Renal cortical epithelial cell (primary cell): ENCODE measurements at regions not wholly inside any gene's neighbourhood (a gene's known extent, or its start where the extent isn't known, plus 50 kb on each side); places are given as distances from the start of the nearest gene placed in this dataset.
"Not testable (repeated sequence)": the region's sequence is repeated elsewhere in the genome, so short reads cannot be mapped to it uniquely, and the experiment has no call there.

Source experiments
- DNase-seq: peaks from one replicate; pipeline ENCODE4 v3.0.0-alpha.2; 2011; ENCODE audit warnings: low read depth

GRCh38 chr4:71209161-71209560, 129.7 kb upstream of the SLC4A4 start:
- peak; percentile 82 for DNase-seq

DNA sequence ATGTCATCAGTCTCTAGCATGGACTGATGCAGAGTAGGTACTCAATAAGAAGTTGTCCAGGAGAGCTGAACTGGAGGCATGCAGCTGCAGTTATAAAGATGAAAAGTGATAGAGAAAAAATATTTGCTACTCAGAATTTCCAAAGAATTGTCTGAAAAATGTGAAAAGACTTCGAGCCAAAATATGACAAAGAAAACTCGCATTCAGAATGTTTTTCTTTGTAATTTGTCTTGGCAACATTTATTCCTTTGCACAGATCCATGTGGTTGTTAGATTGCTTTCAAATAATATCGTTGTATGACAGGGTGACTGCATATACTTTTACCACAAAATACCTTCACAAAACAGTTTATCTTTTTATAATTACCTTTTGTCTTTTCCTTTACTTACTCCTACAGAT, 128.0 kb upstream of the SLC4A4 start:
- no peak for DNase-seq

- DNase-seq = peak; percentile 79
Observed at GRCh38 chr4:71211748-71212147, 127.1 kb upstream of the SLC4A4 start.

DNA sequence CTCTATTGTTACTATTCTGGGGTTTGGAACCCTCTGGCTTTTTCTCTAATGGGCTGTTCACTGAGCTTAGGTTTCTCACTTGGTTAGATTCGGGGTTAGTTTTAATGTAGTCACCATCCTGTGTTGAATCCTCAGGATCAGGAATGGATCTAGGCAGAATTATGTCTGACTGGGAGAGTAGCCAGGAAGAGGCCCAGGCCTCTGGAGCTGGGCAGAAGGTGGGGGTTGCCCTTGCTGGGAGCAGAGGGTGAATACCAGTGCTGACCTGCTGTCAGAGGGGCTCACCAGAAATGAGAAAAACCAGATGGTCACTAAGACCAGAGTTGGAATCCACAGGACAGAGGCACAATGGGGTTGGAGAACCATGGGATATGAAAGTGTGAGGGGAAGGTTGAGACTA, 126.6 kb upstream of the SLC4A4 start:
- no peak for DNase-seq

- DNase-seq = no peak
Observed at GRCh38 chr4:71214578-71214977, 124.2 kb upstream of the SLC4A4 start.

GRCh38 chr4:71216316-71216959, 122.4 kb upstream of the SLC4A4 start:
- peak; percentile 21 for DNase-seq

DNA sequence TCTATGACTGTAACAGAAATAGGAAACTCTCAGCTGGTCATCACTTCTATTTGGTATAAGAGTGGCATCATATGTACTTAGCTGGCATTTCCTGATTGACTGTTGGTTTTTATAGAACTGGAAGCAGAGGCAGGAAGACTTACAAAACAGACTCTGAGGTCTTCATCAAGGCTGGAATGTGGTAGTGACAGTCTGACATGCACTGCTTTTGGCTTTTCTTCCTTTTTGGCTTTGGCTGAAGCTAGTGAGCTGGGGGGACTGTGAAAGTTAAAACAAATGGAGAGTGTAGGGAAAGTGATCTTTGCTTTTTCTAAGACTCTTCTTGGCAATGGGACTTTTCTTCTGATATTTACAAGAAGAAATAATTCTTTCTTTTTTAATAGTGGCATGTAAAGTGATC, 121.1 kb upstream of the SLC4A4 start:
- DNase-seq = no peak

DNA sequence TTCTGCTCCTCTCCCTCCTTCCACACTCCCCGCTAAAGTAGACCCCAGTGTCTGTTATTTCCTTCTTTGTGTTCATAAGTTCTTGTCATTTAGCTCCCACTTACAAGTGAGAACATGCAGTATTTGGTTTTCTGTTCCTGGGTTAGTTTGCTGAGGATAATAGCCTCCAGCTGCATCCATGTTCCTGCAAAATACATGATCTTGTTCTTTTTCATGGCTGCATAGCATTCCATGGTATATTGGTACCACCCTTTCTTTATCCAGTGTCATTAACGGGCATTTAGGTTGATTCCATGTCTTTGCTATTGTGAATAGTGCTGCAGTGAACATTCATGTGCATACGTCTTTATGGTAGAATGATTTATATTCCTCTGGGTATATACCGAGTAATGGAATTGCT, 118.0 kb upstream of the SLC4A4 start:
- not testable (repeated sequence) for DNase-seq

- no peak for DNase-seq
Observed at GRCh38 chr4:71221510-71222466, 117.0 kb upstream of the SLC4A4 start.

GRCh38 chr4:71222661-71223060, 116.2 kb upstream of the SLC4A4 start:
- DNase-seq = no peak

- peak; percentile 65 for DNase-seq
Observed at GRCh38 chr4:71229477-71230270, 109.1 kb upstream of the SLC4A4 start.

DNA sequence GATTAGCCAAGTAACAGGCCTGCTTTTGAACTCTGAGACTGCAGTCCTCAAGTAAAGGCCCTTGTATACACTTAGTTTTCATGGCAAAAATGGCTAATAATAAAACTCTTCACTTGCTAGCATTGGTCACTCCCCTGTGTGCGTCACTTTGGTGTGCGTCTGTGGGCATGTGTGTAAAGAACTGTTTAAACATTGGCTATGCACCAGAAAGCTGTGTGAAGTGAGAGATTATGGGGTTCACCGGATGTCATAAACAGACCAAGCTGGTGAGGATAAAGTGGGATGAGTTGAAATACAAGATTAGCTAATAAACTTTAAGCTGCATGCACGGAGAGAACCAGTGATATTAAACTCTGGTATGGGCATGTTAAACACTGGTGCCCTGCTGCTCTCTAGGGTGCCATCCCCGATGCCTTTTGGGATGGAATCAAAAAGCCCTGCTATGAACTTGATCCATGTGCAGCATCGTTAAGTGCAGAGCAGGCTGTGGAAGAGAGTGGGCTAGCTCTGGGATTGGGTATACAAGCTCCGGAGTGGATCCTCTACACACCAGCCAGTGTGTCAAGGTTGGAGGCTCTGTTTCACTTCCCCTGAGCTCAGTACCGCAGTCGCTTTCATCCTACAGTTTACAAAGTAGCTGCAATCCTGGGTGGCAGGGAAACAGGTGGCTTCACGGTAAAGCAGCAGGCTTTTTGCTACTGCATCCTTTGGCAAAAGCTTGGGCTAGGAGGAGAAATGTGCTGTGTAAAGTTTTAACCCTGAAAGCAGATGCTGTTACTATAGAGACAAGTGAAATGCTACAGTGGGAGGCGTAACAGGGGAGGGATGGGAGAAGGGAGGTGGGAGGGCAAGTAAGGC, 108.3 kb upstream of the SLC4A4 start:
- DNase-seq = no peak

GRCh38 chr4:71231129-71232055, 107.4 kb upstream of the SLC4A4 start:
- peak; percentile 90 for DNase-seq

DNA sequence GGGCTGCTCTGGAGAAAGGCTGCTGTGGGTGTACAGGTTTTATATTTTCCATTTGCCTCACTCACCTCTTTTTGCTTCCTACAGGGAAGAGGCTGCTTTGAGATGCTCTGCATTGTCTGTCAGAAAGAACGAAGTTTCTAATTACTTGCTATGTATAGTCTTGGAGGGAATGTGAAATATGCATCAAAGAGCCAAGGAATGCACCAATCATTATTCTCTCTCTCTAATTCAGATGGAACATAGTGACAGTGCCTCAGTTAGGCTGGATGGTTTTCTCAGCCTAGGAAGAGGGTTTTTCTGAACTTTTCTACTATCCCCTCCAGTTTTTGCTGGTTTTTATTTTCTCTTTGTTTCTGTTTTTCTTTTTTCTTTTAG, 106.8 kb upstream of the SLC4A4 start:
- no peak for DNase-seq

DNA sequence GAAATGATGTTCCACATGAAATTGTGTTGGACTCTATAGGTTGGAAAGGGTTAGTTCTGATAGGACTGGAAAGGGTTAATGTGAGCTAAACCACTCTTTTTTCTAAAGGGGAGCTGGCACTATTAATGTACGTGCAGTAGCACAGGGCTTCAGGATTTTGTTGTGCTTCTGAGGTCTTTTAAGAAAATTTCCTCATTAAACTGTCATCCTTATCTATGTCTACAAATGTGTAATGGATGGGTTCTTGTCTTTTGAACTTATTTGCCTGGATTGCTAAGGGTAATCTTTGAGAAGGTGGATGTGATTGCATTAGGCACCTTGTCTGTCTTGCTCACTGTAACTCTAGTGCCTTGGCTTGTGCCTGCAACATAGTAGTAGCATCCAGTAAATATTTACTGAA, 106.0 kb upstream of the SLC4A4 start:
- DNase-seq = no peak

- DNase-seq = no peak
Observed at GRCh38 chr4:71235311-71236201, 103.3 kb upstream of the SLC4A4 start.

DNA sequence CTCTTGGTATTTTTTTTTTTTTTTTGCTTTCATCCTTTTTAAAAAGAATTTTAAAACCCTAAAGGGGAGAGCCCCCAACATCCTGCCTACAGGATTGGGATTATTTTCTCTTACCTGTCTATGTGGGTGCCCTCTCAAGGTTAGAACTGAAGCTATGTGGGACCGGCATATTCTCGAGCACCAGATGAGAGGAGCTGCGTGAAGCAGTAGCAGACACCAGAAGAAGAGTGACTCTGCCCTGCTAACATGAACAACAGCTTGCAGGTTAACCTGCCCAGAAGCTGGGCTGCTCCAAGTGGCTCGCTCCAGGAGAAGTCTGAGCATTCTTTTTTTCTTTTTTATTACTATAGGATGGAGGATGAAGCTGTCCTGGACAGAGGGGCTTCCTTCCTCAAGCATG, 102.6 kb upstream of the SLC4A4 start:
- no peak for DNase-seq

GRCh38 chr4:71237641-71238040, 101.2 kb upstream of the SLC4A4 start:
- DNase-seq = no peak

GRCh38 chr4:71239365-71239764, 99.5 kb upstream of the SLC4A4 start:
- DNase-seq = peak; percentile 95
